ENCODE measurements at regions not wholly inside any gene's neighbourhood (a gene's known extent, or its start where the extent isn't known, plus 50 kb on each side); places are given as distances from the start of the nearest gene placed in this dataset.
A peak's percentile ranks its signal among the peaks of the same experiment; 100 is the strongest.

GRCh38 chr3:48092270-48092669 is 76.1 kb upstream of the MAP4 start (continued):
- TF ChIP-seq ZFX (CRISPR knock-in tag; IDR thresholded peaks at IDR 0.05) = no peak
- no peak for TF ChIP-seq CBX5 (IDR thresholded peaks at IDR 0.05; ENCODE audit: borderline replicate concordance, low read depth)
- no peak for TF ChIP-seq C11orf30 (IDR thresholded peaks at IDR 0.05; ENCODE audit: low read depth)
- TF ChIP-seq, protein P1, sequence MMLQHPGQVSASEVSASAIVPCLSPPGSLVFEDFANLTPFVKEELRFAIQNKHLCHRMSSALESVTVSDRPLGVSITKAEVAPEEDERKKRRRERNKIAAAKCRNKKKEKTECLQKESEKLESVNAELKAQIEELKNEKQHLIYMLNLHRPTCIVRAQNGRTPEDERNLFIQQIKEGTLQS (IDR thresholded peaks at IDR 0.05) = peak; percentile 52; the same call in 1 of the 2 replicates
- TF ChIP-seq, protein P1 (CRISPR knock-in tag; conservative IDR thresholded peaks at IDR 0.05) = no peak
- TF ChIP-seq, protein P2, sequence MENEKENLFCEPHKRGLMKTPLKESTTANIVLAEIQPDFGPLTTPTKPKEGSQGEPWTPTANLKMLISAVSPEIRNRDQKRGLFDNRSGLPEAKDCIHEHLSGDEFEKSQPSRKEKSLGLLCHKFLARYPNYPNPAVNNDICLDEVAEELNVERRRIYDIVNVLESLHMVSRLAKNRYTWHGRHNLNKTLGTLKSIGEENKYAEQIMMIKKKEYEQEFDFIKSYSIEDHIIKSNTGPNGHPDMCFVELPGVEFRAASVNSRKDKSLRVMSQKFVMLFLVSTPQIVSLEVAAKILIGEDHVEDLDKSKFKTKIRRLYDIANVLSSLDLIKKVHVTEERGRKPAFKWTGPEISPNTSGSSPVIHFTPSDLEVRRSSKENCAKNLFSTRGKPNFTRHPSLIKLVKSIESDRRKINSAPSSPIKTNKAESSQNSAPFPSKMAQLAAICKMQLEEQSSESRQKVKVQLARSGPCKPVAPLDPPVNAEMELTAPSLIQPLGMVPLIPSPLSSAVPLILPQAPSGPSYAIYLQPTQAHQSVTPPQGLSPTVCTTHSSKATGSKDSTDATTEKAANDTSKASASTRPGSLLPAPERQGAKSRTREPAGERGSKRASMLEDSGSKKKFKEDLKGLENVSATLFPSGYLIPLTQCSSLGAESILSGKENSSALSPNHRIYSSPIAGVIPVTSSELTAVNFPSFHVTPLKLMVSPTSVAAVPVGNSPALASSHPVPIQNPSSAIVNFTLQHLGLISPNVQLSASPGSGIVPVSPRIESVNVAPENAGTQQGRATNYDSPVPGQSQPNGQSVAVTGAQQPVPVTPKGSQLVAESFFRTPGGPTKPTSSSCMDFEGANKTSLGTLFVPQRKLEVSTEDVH (IDR thresholded peaks at IDR 0.05; ENCODE audit: low read depth, partially characterized antibody) = no peak
- TF ChIP-seq, protein P3, sequence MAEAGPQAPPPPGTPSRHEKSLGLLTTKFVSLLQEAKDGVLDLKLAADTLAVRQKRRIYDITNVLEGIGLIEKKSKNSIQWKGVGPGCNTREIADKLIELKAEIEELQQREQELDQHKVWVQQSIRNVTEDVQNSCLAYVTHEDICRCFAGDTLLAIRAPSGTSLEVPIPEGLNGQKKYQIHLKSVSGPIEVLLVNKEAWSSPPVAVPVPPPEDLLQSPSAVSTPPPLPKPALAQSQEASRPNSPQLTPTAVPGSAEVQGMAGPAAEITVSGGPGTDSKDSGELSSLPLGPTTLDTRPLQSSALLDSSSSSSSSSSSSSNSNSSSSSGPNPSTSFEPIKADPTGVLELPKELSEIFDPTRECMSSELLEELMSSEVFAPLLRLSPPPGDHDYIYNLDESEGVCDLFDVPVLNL (CRISPR knock-in tag; IDR thresholded peaks at IDR 0.05; ENCODE audit: low read depth) = no peak
- TF ChIP-seq ARID2 (IDR thresholded peaks at IDR 0.05) = no peak
- TF ChIP-seq MYC (IDR thresholded peaks at IDR 0.05; ENCODE audit: low read depth, low read length) = 0 out of 2 replicates have a peak, but pooled peaks have one; percentile 34
- TF ChIP-seq MYC (CRISPR knock-in tag; IDR thresholded peaks at IDR 0.05; ENCODE audit: borderline replicate concordance, low read depth) = no peak
